NCI-H2029 treated with DMSO at 0.1 percent for 48 hours (cell line): ENCODE measurements at regions not wholly inside any gene's neighbourhood (a gene's known extent, or its start where the extent isn't known, plus 50 kb on each side); places are given as distances from the start of the nearest gene placed in this dataset.

Source experiments
- DNase-seq: peaks from one replicate; lab custom pipeline; 2025; lab: John Stamatoyannopoulos, UW

GRCh38 chr7:46363688-46364087 is 442.6 kb upstream of the IGFBP3 start:
- DNase-seq, result no peak

DNA sequence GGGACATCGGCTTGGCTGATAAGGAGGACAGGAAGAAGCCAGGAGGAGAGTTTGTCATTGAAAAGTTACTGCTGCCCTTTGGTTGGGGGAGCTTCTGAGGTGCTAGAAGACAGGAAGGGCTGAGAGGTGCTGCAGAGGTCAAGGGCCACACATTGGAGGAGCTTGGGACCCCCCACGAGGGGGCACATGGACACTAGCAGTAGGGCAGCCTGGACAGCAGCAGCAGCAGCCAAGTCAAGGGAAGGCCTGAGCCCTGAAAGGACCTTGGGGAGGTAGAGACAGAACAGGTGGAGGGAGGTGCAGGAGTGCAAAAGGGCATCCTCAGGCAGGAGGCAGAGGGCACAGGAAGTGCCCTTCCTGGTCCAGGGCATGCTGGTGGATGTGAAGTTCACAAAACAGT is 439.7 kb upstream of the IGFBP3 start:
- no peak for DNase-seq

DNA sequence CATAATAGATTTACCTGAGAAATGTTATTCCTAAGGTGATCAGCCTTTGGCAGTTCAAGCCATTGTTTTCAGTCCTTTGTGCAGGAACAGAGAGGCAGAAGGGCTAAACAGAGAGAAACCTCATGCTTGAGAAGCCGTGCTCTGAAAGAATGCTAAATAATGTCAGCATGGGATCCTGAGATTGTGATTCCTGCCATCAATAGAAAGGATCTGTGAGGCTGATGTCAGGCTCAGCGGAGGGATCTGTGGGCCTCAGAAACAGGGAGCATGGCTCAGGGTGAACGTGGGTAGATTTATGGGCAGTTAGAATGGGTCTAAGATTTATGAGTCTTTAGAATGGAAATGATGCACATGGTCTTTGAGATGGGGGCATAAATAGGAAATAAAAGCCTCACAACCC is 439.2 kb upstream of the IGFBP3 start:
- DNase-seq, result no peak

DNA sequence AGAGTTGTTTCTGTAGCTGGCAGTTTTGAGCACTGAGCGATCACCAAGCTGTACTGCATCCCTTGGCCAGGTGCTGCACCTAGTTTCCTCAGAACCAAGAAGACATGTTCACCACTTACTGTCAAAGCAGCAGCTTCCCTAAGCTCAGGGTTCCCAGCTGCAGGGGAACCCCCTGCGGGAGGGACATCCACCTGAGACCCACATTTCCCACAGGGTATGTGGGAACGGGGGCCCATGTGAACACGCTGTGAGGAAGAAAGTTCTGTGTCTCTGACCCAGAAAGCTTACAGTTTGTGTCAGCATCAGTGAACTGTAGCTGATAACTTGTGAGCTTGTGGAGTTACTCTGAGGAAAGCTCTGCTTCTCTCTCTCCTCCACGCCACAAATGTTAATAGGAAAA is 436.8 kb upstream of the IGFBP3 start:
- no peak for DNase-seq

GRCh38 chr7:46357290-46357689 is 436.2 kb upstream of the IGFBP3 start:
- DNase-seq, result no peak

DNA sequence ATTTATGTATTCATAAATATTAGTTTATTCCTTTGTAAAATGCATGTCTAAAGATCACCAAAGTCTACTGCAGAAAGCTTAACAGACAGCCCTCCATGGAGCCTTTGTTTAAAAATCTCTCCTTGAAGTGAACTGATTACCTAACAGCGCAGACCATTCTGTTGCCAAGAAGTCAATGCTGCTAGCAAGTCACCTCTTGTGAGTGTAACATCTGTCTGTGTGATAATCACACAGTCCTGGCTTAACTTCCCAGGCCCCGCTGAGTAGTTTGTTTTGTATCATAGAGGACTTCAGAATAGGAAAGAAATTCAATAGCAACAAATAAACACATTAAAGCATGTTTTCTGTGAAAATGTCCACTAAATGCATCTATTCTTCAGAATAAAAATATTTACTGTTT is 435.3 kb upstream of the IGFBP3 start:
- no peak for DNase-seq

DNA sequence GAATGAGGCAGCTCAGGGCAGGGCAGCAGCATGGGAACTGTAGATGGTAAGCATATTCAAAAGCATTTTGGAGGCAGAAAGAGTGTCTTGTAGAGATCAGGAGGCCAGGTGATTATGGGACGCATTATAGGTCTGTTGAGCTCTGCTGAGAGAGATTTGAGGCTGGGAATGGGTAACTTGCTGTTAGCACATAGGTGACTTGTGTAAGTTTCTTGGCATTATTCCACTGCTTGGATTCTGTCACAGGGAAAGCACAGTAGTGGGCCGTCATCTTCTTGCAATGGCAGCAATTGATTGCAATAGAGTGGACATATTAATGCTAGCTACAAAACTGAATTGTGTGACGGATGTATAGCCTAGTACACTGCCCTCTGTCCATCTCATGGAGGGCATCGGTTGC is 434.3 kb upstream of the IGFBP3 start:
- DNase-seq, result no peak

GRCh38 chr7:46352004-46352954 is 431.2 kb upstream of the IGFBP3 start:
- peak; percentile 24 for DNase-seq

DNA sequence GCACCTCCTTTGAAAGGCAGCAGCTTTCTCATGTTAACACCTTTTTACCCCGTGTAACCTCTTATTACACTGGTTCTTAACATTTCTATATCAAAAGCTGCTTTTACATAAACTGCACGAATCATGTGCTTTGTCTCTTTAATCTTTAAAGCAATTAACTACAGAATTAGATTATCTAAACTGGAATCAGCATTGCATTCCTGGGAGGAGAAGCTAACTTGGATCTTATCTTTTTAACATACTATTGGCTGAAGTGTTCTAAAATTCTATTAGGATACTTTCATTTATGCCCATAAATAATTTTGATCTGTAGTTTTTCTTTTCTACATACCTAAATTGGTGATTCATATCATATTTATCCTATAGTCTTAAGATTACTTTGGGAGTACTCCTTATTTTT is 428.4 kb upstream of the IGFBP3 start:
- DNase-seq, result no peak

DNA sequence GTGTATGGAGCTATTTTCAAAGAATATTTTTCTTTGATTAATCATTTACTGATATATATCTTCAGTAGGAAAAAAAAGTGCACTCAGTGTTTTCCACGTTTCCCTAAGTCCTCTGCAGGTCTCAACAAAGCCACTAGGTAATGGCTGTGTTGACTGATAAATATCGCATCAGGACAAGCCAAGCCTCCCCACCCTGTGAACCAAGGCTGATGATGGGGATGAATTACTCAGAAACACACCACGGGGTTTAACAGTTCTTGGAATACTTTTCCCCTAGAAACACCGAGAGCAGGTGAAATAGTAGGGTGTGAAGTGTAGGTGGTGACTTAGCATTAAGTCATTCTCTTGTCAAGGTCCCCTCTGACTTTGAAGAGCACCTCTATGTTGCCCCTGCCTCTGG is 423.5 kb upstream of the IGFBP3 start:
- no peak for DNase-seq

GRCh38 chr7:46343802-46344201 is 422.7 kb upstream of the IGFBP3 start:
- DNase-seq, result no peak

GRCh38 chr7:46322937-46323336 is 401.9 kb upstream of the IGFBP3 start:
- no peak for DNase-seq

GRCh38 chr7:46321556-46322205 is 400.6 kb upstream of the IGFBP3 start:
- no peak for DNase-seq

GRCh38 chr7:46320956-46321355 is 399.9 kb upstream of the IGFBP3 start:
- no peak for DNase-seq

GRCh38 chr7:46319841-46320240 is 398.8 kb upstream of the IGFBP3 start:
- no peak for DNase-seq

DNA sequence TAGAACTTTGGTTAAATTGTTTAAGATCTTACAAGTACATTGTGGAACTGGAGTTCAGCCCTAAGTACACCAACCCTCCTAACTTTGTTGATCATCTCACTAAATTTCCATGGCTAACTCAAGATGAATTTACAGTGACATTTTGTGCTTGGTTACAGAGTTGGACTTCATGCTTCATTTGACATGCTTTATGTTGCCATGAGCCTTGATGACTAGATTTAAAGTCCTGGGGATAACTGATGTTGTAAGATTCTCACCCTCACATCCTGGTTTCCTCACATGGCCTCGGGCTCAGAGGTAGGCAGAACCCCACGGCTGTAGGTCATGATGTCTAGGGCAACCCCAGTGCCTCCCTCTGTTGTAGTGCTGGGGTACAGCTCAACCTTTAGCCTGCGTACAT is 397.2 kb upstream of the IGFBP3 start:
- no peak for DNase-seq

DNA sequence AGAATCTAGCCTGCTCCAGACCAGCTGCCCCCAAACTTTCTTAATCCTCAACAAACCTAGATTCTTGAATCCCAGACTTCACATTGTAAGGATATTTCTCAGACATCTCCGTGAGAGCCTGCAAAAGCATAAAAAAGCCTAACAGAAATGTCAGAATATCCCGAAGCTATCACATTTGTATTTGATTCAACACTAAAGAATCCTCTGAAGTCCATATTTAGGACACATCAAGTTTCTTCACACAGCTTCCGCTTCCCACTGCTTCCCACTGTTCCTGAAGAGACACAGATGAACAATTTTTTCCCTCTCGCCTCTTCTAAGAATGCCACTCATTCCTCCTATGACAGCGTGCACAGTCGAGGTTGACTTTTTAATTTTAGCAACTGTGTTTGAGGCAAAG is 396.2 kb upstream of the IGFBP3 start:
- DNase-seq, result no peak

DNA sequence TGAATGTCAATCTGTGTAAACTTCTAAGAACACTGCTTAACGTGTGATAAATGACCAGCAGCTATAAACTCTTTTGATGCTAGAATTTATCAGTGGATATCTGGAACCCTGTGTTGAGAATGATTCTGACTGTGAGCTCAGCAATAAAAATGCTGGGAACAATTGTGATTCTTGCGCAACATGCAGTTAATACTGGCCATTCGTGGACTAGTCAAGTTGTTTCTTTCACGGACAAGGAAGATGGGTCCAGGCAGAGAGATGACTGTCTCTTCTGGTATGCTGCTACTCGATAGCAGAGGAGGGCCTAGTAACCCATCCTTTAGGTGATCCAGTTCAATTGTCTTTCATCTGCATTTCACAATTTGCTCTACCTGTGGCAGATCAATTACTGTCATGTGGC is 394.8 kb upstream of the IGFBP3 start:
- DNase-seq, result no peak

GRCh38 chr7:46301677-46302076 is 380.6 kb upstream of the IGFBP3 start:
- no peak for DNase-seq

DNA sequence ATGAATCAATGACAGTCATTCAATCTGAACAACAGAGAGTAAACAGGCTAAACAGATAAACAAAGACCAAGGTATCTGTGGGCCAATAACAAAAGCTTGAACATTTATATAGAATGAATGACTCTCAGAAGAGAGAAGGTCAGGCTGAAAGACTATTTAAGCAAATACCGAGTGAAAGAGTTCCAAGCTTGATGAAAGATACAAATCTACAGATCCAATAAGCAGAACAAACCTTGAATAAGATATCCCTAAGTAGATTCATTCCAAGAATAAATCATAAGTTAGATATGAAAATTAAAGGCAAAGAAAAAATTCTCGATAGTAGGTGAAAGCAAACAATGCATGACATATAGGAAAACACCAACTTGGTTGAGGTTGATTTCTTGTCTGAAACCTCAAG is 376.4 kb upstream of the IGFBP3 start:
- DNase-seq, result no peak

DNA sequence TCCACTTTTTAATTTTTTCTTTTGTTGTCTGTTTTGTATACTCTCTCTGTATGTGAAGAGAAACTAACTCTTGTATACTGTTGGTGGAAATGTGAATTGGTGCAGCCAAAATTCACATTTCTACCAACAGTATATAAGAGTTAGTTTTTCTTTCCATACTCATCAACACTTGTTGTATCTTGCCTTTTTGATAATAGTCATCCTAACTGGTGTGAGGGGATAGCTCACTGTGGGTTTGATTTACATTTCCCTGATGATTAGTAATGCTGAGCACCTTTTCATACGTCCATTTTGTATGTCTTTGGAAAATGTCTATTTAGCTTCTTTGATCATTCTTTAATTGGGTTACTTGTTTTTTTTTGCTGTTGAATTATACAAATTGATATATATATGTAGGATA is 375.5 kb upstream of the IGFBP3 start:
- DNase-seq, result no peak

GRCh38 chr7:46294381-46294780 is 373.3 kb upstream of the IGFBP3 start:
- DNase-seq, result no peak

DNA sequence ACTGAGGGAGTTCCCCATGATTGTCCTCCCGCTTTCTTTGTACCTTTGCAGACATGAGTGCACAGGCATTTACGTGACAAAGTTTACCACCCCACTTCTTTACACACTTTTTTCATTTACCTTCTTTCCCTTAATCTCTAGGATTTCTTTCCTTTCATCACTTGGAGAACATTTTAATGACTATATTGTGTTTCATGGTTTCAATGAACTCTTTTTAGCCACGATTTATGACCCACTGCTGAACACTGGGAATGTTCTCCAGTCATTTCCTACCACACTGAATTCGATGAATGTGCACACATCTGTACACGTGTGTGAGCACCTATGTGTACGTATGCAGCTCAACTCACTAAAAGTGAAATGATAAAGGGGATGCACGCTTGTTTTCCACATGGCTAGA is 371.7 kb upstream of the IGFBP3 start:
- no peak for DNase-seq
